GM18498 (cell line): ENCODE measurements at regions not wholly inside any gene's neighbourhood (a gene's known extent, or its start where the extent isn't known, plus 50 kb on each side); places are given as distances from the start of the nearest gene placed in this dataset.

ENCODE experiments used
- ATAC-seq: cut with Tn5 transposase; IDR thresholded peaks from one replicate; pipeline ENCODE4 v1.9.1; 2021; ENCODE audit warnings: mild to moderate bottlenecking, moderate library complexity; ENCODE audit not compliant: unreplicated experiment

DNA sequence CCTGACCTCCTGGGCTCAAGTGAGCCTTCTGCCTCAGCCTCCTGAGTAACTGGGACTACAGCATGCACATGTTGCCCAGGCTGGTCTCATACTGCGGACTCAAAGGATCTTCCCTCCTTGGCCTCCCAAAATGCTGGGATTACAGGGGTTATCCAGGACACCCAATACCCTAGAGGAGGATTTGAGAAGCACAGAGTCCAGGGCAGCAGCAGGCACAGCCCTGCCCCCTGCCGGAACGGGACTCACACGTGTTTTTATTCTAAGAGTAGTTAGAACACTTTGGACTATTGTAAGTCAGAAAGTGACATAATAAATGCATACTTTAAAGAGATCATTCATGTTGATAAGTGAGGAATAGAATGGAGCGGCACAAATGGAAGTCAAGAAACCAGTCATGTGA lies 80.2 kb downstream of the C6orf118 start:
- ATAC-seq = no peak

DNA sequence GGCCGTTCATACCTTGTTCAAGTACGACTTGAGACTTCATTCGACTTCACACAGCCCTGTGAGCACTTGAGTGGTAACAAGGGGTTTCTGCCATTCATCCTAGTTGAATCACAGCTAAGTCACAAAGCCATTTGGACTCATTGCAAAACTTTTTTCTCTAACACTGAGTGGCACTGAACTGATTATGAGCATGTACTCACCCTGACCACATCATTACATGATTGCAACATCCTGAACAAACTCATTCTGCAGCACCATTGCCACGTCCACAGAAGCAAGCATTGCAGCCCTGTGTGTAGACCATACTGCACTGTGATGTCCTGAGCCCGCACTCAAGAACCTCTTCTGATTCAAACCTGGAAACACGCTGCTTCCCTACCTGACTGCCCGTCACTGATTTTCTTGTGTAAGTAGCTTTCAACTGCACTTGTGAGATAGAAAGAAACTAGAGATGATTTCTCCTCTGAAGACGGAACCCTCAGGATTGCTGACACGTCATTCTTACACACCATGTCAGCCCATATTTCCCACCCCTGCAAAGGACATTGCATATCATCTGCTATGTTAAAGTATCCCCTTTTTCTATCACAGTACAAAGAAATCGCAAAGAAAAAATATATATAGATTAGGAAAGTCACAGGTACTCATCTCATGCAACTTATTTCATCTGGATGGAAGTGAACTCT lies 81.6 kb downstream of the C6orf118 start:
- no peak for ATAC-seq

DNA sequence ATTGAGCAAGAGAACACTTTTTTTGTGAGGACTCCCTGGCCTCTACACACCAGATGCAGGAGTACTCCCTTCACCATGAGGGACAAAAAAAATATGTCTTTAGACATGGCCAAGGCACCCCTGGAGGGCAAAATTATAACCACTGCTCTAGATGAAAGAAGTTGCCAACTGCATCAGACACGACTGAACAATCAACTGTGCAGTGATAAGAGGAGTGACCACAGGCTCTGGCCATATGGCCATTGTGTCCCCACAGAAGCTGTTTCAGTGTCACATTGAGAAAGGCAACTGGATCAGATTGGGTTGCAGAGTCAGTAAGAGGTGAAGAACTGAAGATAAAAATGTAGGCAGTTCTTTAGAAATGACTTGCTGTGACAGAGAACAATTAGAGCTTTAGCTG lies 85.7 kb downstream of the C6orf118 start:
- no peak for ATAC-seq

DNA sequence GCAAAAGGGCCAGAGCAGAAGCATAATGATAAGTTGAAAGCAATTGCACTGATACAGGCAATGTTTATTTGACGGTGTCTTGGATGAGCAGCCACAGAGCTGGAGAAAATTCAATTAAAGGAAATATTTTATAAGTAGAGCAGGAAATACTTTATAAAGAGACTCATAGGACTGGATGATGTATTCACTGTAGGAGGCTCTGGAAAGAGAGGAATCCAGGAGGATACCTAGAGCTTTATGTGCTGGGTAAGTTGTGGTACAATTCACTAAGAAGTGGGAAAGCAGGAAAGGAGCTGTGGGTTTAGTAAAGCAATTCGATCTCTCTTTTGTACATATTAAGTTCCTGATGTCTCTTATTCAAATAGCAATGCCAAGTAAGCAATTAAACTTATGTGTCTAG lies 86.3 kb downstream of the C6orf118 start:
- ATAC-seq = no peak

DNA sequence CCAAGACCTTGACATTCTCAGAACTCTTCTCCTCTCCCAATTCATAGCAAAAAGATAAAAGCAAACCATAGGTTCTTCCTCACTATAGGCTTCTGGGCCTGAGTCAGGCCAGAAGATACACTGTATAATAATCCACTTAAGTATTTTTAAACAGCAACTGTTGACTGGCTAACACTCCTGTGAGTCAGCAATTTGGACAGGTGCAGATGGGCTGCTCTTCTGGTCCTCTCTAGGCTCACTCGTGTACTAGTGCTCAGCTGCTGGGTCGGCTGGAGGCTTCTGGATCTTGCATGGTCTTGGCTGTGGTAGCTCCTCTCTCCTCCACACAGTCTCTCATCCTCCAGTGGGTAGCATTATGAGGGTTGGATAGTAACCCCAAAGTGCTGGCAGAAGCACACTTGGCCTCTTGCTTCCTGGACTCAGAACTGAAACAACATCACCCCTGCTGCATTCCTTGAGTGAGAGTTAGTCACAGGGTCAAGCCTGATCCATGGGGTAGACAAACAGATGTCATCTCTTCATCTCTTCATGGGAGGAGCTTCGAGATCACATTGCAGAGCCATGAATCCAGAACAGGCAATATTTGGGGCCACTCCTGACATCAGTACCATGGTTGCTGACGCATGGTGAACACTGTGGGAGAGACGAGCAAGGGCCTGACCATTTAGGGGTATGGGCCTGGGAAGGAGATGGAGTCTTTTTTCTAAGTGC lies 86.9 kb downstream of the C6orf118 start:
- no peak for ATAC-seq

DNA sequence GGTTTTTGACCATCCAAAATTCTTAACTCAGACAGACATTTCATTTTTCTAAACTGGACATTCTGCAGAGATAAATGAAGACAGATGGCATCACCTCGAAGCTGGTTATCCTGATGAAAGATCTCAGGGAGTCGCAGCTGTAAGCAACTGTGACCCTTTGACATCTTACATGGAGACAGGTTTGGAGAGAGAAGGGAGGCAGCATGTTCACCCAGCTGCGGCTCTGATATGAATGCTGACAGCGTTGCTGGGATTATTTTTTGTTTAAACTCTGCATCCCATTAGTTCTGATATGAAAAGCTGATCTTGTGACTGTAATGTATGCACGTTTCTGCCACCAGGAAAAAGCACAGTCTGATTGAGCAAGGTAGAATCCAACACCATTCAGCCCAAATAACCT lies 89.4 kb downstream of the C6orf118 start:
- ATAC-seq = no peak

DNA sequence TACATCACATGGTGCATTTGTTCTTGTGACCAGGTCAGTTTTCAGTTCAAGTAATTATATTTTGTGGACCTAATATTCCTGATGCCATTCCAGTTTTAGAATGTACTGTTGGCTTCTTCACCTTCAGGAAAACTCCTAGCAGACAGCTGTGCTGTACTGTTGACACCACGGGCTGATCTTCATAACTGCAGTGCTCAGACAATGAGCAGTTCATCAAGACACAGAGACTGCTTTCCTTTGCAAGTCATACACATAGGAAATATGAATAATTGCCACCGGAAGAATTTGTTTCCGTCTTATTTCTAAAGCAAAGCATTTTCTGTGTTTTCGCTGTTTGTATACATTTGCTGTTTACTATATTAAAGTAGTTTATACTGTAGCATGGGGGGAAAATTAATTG lies 89.8 kb downstream of the C6orf118 start:
- ATAC-seq = no peak

DNA sequence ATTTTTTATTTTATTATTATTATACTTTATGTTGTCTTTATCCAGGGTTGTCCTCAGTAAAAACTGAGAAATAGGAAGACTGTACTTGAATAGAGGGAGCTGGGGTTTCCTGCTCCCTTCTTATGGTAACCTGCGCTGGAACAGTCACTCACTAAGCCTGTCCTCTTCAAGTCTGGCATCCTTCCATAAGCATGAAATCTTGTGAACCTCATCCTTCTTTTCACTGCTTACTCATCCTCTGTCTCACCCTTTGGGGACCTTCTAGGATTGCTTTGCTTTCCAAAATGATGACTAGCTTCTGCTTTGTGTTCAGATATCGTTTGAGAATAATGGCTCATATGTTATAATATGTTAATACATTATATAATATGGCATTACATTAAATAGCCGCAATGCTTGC lies 90.6 kb downstream of the C6orf118 start:
- no peak for ATAC-seq

DNA sequence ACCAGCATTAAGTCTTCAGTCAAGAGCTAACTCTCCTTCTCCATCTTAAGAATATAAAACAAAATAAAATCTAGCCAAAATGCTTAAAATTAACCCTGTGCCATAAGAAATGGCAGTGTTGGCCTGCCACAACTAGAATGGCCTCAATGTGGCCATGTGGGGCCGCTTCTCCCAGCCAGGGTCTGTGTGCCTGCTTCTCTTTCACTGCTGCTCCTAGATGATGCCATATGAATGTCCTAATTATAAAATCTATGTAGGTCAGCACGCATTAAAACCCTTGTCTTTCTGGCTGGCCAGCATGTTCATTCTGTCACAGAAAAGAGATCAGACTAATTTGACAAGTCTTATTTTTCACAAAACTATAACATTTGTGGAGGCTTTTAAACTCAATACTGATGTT lies 102.6 kb downstream of the C6orf118 start:
- no peak for ATAC-seq

DNA sequence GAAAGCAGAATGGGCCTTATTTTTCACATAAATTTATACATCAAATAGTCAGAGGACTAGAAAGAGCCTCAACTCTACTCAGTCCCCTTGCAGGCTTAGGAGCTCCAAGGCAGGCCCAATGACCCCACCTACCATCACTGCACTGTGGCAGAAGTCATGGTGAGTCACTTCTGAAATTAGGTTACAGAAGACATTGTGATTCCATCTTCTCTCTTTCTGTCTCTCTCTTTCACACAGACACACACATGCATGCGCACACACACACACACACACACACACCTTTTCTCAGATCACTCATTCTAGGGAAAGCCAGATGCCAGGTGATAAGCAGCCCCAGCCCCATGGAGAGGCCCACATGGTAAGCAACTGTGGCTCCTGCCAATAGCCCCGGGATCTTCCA lies 103.8 kb downstream of the C6orf118 start:
- no peak for ATAC-seq

DNA sequence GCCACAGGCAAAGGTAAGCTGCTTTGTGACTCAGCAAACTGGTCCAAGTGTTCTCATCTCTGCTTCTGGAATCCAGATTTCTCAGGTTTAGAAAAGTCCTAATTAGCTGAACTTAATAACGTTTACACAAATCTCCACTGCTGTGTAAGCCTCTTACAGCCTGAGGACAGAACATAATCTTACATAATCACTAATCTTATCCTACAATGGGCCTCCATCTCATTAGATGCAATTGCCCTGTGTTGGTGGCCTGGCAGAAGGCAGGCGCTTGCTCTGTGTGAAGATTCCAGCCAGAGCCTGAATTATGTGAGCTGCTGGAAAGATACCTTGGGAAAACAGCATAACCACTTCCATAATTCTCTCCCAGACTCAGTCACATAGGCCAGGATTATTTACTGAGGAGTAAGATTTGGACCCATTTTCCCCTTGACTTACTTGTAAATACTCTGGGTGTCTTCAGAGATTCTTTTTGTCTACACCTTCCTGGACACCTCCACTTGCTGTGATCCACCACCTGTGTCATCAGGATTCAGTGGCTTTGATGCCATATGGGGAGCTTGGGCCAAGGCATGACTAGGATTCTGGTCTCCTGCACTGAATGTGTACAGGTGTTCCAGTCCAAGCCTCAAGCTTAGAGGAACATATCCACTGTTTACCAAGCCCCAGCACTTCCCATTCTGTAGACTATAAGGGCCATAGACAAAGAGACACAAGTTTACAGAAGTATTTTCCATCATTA lies 104.4 kb downstream of the C6orf118 start:
- no peak for ATAC-seq

DNA sequence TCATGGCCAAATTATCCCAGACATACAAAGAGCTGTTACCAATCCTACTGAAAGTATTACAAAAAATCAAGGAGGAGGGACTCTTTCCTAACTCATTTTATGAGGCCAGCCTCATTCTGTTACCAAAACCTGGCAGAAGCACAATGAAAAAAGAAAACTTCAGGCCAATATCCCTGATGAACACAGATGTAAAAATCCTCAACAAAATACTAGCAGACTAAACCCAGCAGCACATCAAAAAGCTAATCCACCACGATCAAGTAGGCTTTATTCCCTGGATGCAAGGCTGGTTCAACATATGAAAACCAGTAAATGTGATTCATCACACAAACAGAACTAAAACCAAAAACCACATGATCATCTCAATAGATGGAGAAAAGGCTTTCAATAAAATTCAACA lies 109.2 kb downstream of the C6orf118 start:
- no peak for ATAC-seq

DNA sequence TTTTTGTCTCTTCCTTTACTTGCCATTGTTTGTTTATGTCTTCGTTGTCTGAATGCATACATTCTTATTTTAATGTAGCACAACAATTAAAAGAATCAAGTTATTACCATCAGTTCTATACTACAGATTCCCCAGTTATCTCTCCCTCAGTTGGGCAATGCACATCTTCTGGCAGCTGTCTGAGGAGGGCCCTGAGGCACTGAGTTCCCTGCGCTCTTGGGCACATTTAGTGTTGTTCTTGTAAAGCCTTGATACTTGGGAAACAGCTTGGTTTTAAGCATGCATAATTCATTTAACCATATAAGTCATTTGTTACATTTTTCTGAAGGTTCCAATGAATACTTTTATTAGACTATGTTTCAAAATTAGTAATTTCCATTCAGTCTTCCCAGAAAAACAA lies 117.9 kb downstream of the C6orf118 start:
- no peak for ATAC-seq

DNA sequence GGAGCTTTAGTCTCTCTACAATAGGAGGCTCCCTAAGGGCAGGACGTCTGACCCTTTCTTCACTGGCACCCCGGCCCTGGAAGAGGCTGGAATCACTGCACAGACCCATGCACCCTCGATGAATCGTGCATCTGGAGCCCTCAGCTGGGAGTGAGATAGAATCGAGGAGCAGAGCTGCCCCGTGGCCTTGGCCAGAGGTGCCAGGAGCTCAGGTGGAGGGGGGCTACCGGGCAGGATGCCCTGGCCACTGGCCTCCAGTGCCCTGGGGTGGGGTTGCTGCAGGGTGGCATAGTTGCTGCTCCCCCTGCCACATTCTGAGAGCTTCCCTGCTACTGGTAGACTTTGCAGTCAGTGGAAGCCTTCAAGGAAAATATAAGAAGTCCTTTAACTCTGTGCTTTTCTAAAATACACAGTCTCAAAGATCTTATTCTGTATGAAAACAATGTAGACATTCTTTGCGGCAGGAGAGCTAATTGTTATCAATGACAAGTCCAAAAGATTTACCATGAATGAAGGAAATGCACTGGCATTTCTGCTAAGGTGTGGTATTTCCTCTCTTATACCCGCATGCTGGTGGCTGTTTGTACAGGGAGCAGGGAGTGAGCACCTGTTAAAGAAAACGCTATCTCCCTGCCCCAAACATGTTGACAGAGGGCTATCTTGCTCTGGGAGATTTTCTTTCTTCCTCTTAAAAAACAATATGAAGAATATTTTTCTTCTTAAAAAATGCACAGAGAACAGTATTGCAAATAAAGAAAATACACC lies 122.8 kb downstream of the C6orf118 start:
- no peak for ATAC-seq

DNA sequence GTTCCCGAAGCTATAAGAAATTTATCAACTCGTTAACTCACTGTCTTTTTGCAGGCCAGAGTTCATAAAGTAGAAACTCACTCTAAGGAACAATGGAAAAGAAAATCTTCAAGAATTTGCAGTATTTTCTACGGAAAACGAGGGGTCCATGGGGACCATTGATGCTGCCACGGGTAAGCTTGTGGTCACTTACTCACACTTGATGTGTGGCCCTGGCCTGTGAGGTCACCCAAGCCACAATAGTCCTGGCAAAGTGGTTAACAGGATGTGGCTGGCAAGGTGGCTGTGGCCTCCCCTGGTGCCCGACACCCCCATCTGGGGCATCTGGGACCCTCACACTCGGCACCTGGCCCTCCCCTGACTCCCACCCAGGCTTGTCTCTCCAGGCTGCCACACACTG lies 123.4 kb downstream of the C6orf118 start:
- no peak for ATAC-seq

DNA sequence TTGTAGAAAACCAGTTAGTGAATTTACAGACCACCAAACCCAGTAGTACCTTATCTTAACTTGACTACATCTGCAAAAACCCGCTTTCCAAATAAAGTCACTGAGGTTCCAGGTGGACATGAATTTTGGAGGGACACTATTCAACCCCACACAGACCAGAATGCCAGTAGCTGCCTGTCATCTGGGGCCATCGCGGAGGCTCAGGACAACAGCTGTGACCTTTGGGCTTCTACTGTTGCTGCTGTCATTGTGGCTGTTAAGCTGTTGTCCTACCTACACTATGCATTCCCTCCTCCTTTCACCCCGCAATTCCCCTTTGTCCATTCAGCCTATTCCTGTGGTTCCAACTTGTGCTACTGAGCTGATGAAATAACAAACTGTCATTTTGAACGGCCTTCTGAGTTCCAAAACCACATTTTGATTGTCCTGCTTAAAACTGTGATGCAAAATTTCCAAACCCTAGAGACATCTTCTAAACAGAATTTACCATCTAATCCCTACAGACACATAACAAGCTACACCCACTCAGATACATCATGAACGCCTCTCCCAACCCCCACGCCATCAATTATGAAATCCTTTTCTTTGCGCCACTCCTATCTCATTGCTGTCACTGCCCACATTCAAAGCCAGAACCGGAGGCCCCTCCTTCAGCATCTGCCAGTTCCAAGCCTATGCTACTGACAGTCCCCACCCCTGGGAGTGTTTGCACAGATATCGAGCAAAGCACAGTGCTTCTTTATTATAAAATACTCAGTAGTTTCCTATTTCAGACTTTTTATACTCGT lies 125.0 kb downstream of the C6orf118 start:
- no peak for ATAC-seq

DNA sequence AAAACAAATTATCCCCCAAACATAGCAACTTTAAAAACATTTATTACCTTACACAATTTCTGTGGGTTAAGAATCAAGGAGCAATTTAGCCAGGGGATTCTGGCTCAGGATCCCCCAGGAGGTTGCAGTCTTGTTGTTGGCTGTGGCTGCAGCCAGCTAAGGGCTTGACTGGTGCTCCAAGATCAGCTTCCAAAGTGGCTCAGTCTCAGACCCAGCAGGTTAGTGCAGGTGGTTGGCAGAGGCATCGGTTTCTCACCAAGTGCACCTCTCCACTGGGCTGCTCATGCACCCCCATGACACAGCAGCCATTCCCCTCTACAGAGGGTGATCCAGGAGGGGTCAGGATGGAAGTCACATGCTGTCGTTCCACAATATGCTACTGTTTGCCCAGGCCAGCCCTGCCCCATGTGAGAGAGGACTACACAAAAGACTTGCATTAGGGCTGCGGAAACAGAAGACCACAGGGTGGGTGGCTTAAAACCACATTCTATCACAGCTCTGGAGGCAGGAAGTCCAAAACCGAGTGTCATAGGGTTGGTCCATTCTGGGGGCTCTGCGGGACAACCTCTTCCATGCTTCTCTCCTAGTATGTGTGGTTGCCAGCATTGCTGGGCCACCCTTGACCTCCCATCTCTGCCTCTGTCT lies 125.8 kb downstream of the C6orf118 start:
- ATAC-seq = no peak

DNA sequence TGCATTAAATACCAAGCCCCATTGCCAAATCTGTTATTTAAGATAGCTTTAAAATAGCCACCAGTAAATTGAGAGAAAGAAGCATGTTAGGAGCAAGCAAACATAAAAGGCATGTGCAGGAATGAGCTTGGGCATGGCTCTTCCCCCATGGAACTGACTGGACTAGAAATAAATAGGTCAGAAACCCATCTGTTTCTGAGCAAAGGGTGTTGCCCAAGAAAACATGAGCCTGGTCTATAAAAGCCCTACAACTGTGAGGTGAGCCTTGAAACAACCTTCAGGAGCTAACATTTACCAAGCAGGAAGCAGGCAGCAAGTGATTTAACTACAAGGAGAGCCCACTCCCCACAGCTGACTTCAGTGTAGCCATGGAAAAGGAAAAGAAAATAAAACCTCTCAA lies 126.3 kb downstream of the C6orf118 start:
- no peak for ATAC-seq

DNA sequence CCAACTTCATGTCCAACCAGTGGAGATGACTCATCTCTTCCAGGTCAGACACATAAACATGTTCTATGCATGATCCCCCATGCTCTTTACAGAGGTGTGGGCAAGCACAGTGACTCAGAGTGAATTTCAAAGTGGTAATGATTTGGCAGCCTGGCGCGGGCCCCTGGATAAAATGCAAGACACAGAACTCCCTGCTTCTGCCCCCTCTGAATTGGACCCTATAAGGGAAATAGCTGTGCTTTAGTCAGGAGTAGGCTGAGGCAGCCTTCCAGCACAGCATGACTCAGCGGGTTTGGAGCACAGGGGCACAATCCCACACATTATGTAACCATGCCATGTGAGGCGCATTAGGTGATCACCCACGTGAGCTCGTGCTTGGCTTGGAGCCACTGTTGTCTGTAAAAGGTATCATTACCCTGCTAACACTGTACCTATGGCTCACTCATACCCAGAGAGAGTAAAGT lies 127.4 kb downstream of the C6orf118 start:
- no peak for ATAC-seq

DNA sequence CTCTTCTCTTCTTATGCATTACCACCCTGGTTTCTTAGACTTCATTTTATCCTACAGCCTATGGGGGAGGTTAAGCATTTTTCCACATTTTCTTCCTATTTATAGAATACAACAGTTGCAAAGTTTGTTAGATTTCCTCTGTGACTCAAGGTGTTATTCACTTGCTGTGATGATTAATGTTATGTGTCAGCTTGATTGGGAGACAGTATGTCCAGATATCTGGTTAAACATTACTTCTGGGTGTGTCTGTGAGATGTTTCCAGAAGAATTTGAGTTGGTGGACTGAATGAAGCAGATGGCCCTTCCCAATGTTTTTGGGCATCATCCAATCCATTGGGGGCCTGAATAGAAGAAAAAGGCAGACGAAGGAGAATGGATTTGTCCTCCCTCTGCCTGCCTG lies 131.3 kb downstream of the C6orf118 start:
- ATAC-seq = no peak
